GM18861 (cell line): ENCODE measurements at regions not wholly inside any gene's neighbourhood (a gene's known extent, or its start where the extent isn't known, plus 50 kb on each side); places are given as distances from the start of the nearest gene placed in this dataset.
"Not testable (repeated sequence)": the region's sequence is repeated elsewhere in the genome, so short reads cannot be mapped to it uniquely, and the experiment has no call there.

Source experiments
- ATAC-seq: cut with Tn5 transposase; IDR thresholded peaks from one replicate; pipeline ENCODE4 v1.9.1; 2021; ENCODE audit not compliant: unreplicated experiment

GRCh38 chr9:110112792-110113191 lies 95.2 kb downstream of the C9orf152 start:
- no peak for ATAC-seq

- no peak for ATAC-seq
Observed at GRCh38 chr9:110114086-110114858, 93.7 kb downstream of the C9orf152 start.

- no peak for ATAC-seq
Observed at GRCh38 chr9:110114859-110115201, 93.1 kb downstream of the C9orf152 start.

- no peak for ATAC-seq
Observed at GRCh38 chr9:110115341-110115820, 92.6 kb downstream of the C9orf152 start.

- no peak for ATAC-seq
Observed at GRCh38 chr9:110115826-110116542, 92.0 kb downstream of the C9orf152 start.

- no peak for ATAC-seq
Observed at GRCh38 chr9:110116543-110116885, 91.4 kb downstream of the C9orf152 start.

GRCh38 chr9:110121170-110121569 lies 86.8 kb downstream of the C9orf152 start:
- ATAC-seq, result no peak

GRCh38 chr9:110123341-110124095 lies 84.4 kb downstream of the C9orf152 start:
- ATAC-seq, result no peak

- no peak for ATAC-seq
Observed at GRCh38 chr9:110124439-110124838, 83.5 kb downstream of the C9orf152 start.

- ATAC-seq, result no peak
Observed at GRCh38 chr9:110125207-110125751, 82.7 kb downstream of the C9orf152 start.

GRCh38 chr9:110125763-110126351 lies 82.1 kb downstream of the C9orf152 start:
- ATAC-seq, result no peak

- ATAC-seq, result no peak
Observed at GRCh38 chr9:110126499-110126941, 81.4 kb downstream of the C9orf152 start.

- no peak for ATAC-seq
Observed at GRCh38 chr9:110126986-110127864, 80.7 kb downstream of the C9orf152 start.

GRCh38 chr9:110128664-110129329 lies 79.2 kb downstream of the C9orf152 start:
- peak; percentile 77 for ATAC-seq

- peak; percentile 15 for ATAC-seq
Observed at GRCh38 chr9:110129425-110129824, 78.5 kb downstream of the C9orf152 start.

- no peak for ATAC-seq
Observed at GRCh38 chr9:110130211-110130610, 77.7 kb downstream of the C9orf152 start.

- no peak for ATAC-seq
Observed at GRCh38 chr9:110130791-110131416, 77.1 kb downstream of the C9orf152 start.

GRCh38 chr9:110131499-110131898 lies 76.5 kb downstream of the C9orf152 start:
- no peak for ATAC-seq

- not testable (repeated sequence) for ATAC-seq
Observed at GRCh38 chr9:110132531-110132930, 75.4 kb downstream of the C9orf152 start.
